Gastrocnemius medialis (tissue), 4 donors: ENCODE measurements at regions not wholly inside any gene's neighbourhood (a gene's known extent, or its start where the extent isn't known, plus 50 kb on each side); places are given as distances from the start of the nearest gene placed in this dataset.

ENCODE experiments used
- ATAC-seq, 2 donors: fragments of 150-250 bp; one replicate each; pipeline ENCODE4 v1.9.1; 2016
- DNase-seq, 2 donors: peaks; one replicate each; pipeline ENCODE4 v3.0.0-alpha.2; 2019
- H3K27ac ChIP-seq, 4 donors: fragments of 200-600 bp; sonication (generic); 1 replicate in 1 of 4; 2 replicates in 3 of 4; pipeline ENCODE4 v1.5.1; 2016 to 2018; ENCODE audit warnings: mild to moderate bottlenecking in 2 of 4, moderate library complexity in 1 of 4
- H3K27me3 ChIP-seq, 3 donors: fragments of 200-600 bp; sonication (generic) in 2 of 3; 1 replicate in 1 of 3; 2 replicates in 2 of 3; pipeline versions ENCODE4 v1.5.1 to v1.6.0; 2016 to 2019; ENCODE audit warnings: mild to moderate bottlenecking in 1 of 3, moderate library complexity in 1 of 3
- H3K36me3 ChIP-seq, 2 donors: fragments of 200-600 bp; sonication (generic) in 1 of 2; one replicate each; pipeline ENCODE4 v1.5.1; 2017 to 2018
- H3K4me1 ChIP-seq, 2 donors: fragments of 200-600 bp; sonication (generic) in 1 of 2; one replicate each; pipeline ENCODE4 v1.5.1; 2016 to 2017; ENCODE audit warnings: mild to moderate bottlenecking in 2 of 2
- H3K4me3 ChIP-seq, 4 donors: fragments of 200-600 bp; sonication (generic) in 3 of 4; 1 replicate in 1 of 4; 2 replicates in 3 of 4; pipeline ENCODE4 v1.5.1; 2016 to 2019; ENCODE audit warnings: mild to moderate bottlenecking in 2 of 4
- H3K9me3 ChIP-seq, 3 donors: fragments of 200-600 bp; sonication (generic) in 2 of 3; 1 replicate in 1 of 3; 2 replicates in 2 of 3; pipeline ENCODE4 v1.5.1; 2016 to 2019
- POLR2A ChIP-seq, 2 donors: fragments of 450-650 bp; IDR thresholded peaks; one replicate each; pipeline ENCODE4 v1.6.1; 2017; ENCODE audit warnings: antibody characterized with exemption in 2 of 2, mild to moderate bottlenecking in 2 of 2, moderate library complexity in 2 of 2
- in situ Hi-C, 4 donors: fragments of 200-750 bp; cut with MboI; loops; one replicate each; pipeline versions ENCODE4 v1.15.0 to v1.8.0; 2017; ENCODE audit warnings: low sequenced_read_pairs in 4 of 4
- intact Hi-C: fragments of 100-400 bp; cut with DNase I; formaldehyde crosslinking; loops from one replicate; pipeline ENCODE4 v1.15.1; 2023; ENCODE audit warnings: low total_unique reads
- TF ChIP-seq, protein P1 (sequence below), 5 experiments: fragments of 450-650 bp in 3 of 5; fragments of 200-600 bp in 2 of 5; sonication (generic) in 2 of 5; IDR thresholded peaks in 4 of 5; conservative IDR thresholded peaks in 1 of 5; 1 replicate in 4 of 5; 2 replicates in 1 of 5; pipeline ENCODE4 v1.5.1; 2016 to 2019; ENCODE audit warnings: antibody characterized with exemption in 5 of 5, mild to moderate bottlenecking in 3 of 5, moderate library complexity in 3 of 5

- in situ Hi-C loops (no loop called here), intact Hi-C loops (no loop called here)
- H3K27ac ChIP-seq = no peak overlapping the region
- H3K4me3 ChIP-seq = no peak overlapping the region
- H3K36me3 ChIP-seq = no peaks in the 10 kb centered on the region
- TF ChIP-seq, protein P1, sequence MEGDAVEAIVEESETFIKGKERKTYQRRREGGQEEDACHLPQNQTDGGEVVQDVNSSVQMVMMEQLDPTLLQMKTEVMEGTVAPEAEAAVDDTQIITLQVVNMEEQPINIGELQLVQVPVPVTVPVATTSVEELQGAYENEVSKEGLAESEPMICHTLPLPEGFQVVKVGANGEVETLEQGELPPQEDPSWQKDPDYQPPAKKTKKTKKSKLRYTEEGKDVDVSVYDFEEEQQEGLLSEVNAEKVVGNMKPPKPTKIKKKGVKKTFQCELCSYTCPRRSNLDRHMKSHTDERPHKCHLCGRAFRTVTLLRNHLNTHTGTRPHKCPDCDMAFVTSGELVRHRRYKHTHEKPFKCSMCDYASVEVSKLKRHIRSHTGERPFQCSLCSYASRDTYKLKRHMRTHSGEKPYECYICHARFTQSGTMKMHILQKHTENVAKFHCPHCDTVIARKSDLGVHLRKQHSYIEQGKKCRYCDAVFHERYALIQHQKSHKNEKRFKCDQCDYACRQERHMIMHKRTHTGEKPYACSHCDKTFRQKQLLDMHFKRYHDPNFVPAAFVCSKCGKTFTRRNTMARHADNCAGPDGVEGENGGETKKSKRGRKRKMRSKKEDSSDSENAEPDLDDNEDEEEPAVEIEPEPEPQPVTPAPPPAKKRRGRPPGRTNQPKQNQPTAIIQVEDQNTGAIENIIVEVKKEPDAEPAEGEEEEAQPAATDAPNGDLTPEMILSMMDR (IDR thresholded peaks at IDR 0.05 in 4 of 5, conservative IDR thresholded peaks at IDR 0.05 in 1 of 5) = no peak
- no peak for TF ChIP-seq POLR2A (IDR thresholded peaks at IDR 0.05)
- no peaks in the 10 kb centered on the region for H3K9me3 ChIP-seq
- DNase-seq (no peak), ATAC-seq (no peak)
- H3K27me3 ChIP-seq = no peaks in the 10 kb centered on the region
- no peaks in the 10 kb centered on the region for H3K4me1 ChIP-seq
Observed at GRCh38 chr20:39097889-39098288, 135.7 kb downstream of the DHX35 start.

- ATAC-seq (no peak), DNase-seq (no peak)
- Histone ChIP-seq H3K27ac (no peak overlapping the region), H3K36me3 (no peaks in the 10 kb centered on the region), H3K4me3 (no peak overlapping the region), H3K4me1 (no peaks in the 10 kb centered on the region), H3K27me3 (no peaks in the 10 kb centered on the region), H3K9me3 (no peaks in the 10 kb centered on the region)
- intact Hi-C loops (no loop called here), in situ Hi-C loops (no loop called here)
- TF ChIP-seq POLR2A (IDR thresholded peaks at IDR 0.05) = no peak
- TF ChIP-seq, protein P1 (IDR thresholded peaks at IDR 0.05 in 4 of 5, conservative IDR thresholded peaks at IDR 0.05 in 1 of 5) = no peak
Observed at GRCh38 chr20:39095870-39096269, 133.7 kb downstream of the DHX35 start.

GRCh38 chr20:39094391-39094790 is 132.2 kb downstream of the DHX35 start:
- no peaks in the 10 kb centered on the region for H3K9me3 ChIP-seq
- no peaks in the 10 kb centered on the region for H3K36me3 ChIP-seq
- TF ChIP-seq POLR2A (IDR thresholded peaks at IDR 0.05) = no peak
- TF ChIP-seq, protein P1 (IDR thresholded peaks at IDR 0.05 in 4 of 5, conservative IDR thresholded peaks at IDR 0.05 in 1 of 5) = no peak
- H3K27ac ChIP-seq = no peak overlapping the region
- no peak for DNase-seq
- no peaks in the 10 kb centered on the region for H3K4me1 ChIP-seq
- intact Hi-C loops (no loop called here), in situ Hi-C loops (no loop called here)
- no peak for ATAC-seq
- no peaks in the 10 kb centered on the region for H3K27me3 ChIP-seq
- no peak overlapping the region for H3K4me3 ChIP-seq

- Histone ChIP-seq H3K27ac (no peak overlapping the region), H3K4me3 (no peak overlapping the region), H3K9me3 (no peaks in the 10 kb centered on the region), H3K36me3 (no peaks in the 10 kb centered on the region), H3K27me3 (no peaks in the 10 kb centered on the region), H3K4me1 (no peaks in the 10 kb centered on the region)
- no peak for DNase-seq
- in situ Hi-C loops = no loop called here
- TF ChIP-seq, protein P1 (IDR thresholded peaks at IDR 0.05 in 4 of 5, conservative IDR thresholded peaks at IDR 0.05 in 1 of 5) = no peak
- intact Hi-C loops = no loop called here
- no peak for ATAC-seq
Observed at GRCh38 chr20:39092733-39093410, 130.7 kb downstream of the DHX35 start.

DNA sequence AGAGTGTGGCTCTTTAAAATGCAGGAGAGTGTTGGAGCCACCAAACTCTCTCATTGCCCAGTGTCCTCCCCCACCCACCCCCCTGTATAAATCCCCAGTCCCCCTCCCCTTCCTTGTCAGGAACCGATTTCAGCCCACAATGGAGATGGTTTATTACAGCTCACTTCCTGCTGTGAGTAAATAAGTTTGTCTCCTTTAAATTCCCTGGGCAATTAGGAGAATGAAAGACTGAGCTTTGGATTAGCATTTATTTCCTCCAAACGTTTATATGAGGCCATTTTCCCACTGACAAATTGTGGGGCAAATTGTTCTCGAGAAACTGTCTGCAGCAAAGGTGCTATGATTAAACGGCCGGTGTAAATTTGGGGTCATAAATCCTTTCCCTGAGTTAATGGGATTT is 128.8 kb downstream of the DHX35 start:
- no peak overlapping the region for H3K4me3 ChIP-seq
- intact Hi-C loops = no loop called here
- no peaks in the 10 kb centered on the region for H3K36me3 ChIP-seq
- H3K27ac ChIP-seq = no peak overlapping the region
- H3K4me1 ChIP-seq = no peaks in the 10 kb centered on the region
- TF ChIP-seq POLR2A (IDR thresholded peaks at IDR 0.05) = no peak
- TF ChIP-seq, protein P1 (IDR thresholded peaks at IDR 0.05 in 4 of 5, conservative IDR thresholded peaks at IDR 0.05 in 1 of 5) = no peak
- DNase-seq = no peak
- no peaks in the 10 kb centered on the region for H3K27me3 ChIP-seq
- ATAC-seq = no peak
- in situ Hi-C loops = no loop called here
- no peaks in the 10 kb centered on the region for H3K9me3 ChIP-seq
